ENCODE measurements at regions not wholly inside any gene's neighbourhood (a gene's known extent, or its start where the extent isn't known, plus 50 kb on each side); places are given as distances from the start of the nearest gene placed in this dataset.

- TF ChIP-seq, protein P1, sequence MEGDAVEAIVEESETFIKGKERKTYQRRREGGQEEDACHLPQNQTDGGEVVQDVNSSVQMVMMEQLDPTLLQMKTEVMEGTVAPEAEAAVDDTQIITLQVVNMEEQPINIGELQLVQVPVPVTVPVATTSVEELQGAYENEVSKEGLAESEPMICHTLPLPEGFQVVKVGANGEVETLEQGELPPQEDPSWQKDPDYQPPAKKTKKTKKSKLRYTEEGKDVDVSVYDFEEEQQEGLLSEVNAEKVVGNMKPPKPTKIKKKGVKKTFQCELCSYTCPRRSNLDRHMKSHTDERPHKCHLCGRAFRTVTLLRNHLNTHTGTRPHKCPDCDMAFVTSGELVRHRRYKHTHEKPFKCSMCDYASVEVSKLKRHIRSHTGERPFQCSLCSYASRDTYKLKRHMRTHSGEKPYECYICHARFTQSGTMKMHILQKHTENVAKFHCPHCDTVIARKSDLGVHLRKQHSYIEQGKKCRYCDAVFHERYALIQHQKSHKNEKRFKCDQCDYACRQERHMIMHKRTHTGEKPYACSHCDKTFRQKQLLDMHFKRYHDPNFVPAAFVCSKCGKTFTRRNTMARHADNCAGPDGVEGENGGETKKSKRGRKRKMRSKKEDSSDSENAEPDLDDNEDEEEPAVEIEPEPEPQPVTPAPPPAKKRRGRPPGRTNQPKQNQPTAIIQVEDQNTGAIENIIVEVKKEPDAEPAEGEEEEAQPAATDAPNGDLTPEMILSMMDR (conservative IDR thresholded peaks at IDR 0.05) = peak; percentile 96
- TF ChIP-seq ZFX (IDR thresholded peaks at IDR 0.05) = no peak
These were observed 99.4 kb downstream of the C5orf15 start for GRCh38 chr5:133868946-133869518.
